ENCODE measurements at regions not wholly inside any gene's neighbourhood (a gene's known extent, or its start where the extent isn't known, plus 50 kb on each side); places are given as distances from the start of the nearest gene placed in this dataset.

GRCh38 chr2:67802291-67802690, 260.5 kb downstream of the C1D start:
- no peak for TF ChIP-seq CTCF (IDR thresholded peaks at IDR 0.05; ENCODE audit: control insufficient read depth, extremely low read depth, insufficient read depth)
- H3K4me3 ChIP-seq (ENCODE audit: low read depth, low read length): no peak overlapping the region
- DNase-seq (ENCODE audit: low read depth): no peak

GRCh38 chr2:67802824-67803223, 260.0 kb downstream of the C1D start:
- TF ChIP-seq CTCF (IDR thresholded peaks at IDR 0.05; ENCODE audit: control insufficient read depth, extremely low read depth, insufficient read depth): no peak
- DNase-seq (ENCODE audit: low read depth): no peak
- no peak overlapping the region for H3K4me3 ChIP-seq (ENCODE audit: low read depth, low read length)

GRCh38 chr2:67806816-67807215, 256.0 kb downstream of the C1D start:
- no peak overlapping the region for H3K4me3 ChIP-seq (ENCODE audit: low read depth, low read length)
- no peak for DNase-seq (ENCODE audit: low read depth)
- TF ChIP-seq CTCF (IDR thresholded peaks at IDR 0.05; ENCODE audit: control insufficient read depth, extremely low read depth, insufficient read depth): no peak

GRCh38 chr2:67808112-67808511, 254.7 kb downstream of the C1D start:
- no peak for TF ChIP-seq CTCF (IDR thresholded peaks at IDR 0.05; ENCODE audit: control insufficient read depth, extremely low read depth, insufficient read depth)
- no peak overlapping the region for H3K4me3 ChIP-seq (ENCODE audit: low read depth, low read length)
- DNase-seq (ENCODE audit: low read depth): no peak

GRCh38 chr2:67812682-67813081, 250.1 kb downstream of the C1D start:
- TF ChIP-seq CTCF (IDR thresholded peaks at IDR 0.05; ENCODE audit: control insufficient read depth, extremely low read depth, insufficient read depth): no peak
- no peak for DNase-seq (ENCODE audit: low read depth)
- no peak overlapping the region for H3K4me3 ChIP-seq (ENCODE audit: low read depth, low read length)

GRCh38 chr2:67823726-67824125, 239.1 kb downstream of the C1D start:
- no peak overlapping the region for H3K4me3 ChIP-seq (ENCODE audit: low read depth, low read length)
- TF ChIP-seq CTCF (IDR thresholded peaks at IDR 0.05; ENCODE audit: control insufficient read depth, extremely low read depth, insufficient read depth): no peak
- no peak for DNase-seq (ENCODE audit: low read depth)

GRCh38 chr2:67824186-67824585, 238.6 kb downstream of the C1D start:
- no peak overlapping the region for H3K4me3 ChIP-seq (ENCODE audit: low read depth, low read length)
- TF ChIP-seq CTCF (IDR thresholded peaks at IDR 0.05; ENCODE audit: control insufficient read depth, extremely low read depth, insufficient read depth): no peak
- no peak for DNase-seq (ENCODE audit: low read depth)
